ENCODE measurements at regions not wholly inside any gene's neighbourhood (a gene's known extent, or its start where the extent isn't known, plus 50 kb on each side); places are given as distances from the start of the nearest gene placed in this dataset.

DNA sequence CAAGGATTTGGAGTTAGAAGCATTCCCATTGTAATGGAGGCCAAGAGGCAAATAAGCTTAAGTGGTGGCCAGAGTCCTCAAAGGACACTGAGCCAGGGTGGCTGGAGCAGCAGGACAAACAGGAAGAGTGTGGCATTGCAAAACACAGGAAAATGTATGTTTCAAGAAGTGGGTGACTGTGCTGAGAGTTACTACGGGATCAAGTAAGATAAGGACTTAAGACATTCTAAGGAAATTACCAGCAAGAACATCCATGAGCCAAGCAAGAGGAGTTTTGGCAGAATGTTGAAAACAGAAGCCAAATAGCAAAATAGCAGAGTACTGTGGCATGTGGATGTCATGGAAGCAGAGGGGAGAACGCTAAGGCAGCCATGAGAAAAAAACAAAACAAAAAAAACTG, 104.2 kb downstream of the RAP2A start:
- no peak overlapping the region for H3K4me3 ChIP-seq (ENCODE audit: low read depth, low read length, poor library complexity, severe bottlenecking)
- H3K4me2 ChIP-seq (ENCODE audit: low read length): no peak overlapping the region
- H2AFZ ChIP-seq (ENCODE audit: low read length): no peak overlapping the region
- H3F3A ChIP-seq (ENCODE audit: insufficient read depth, low read length): no peaks in the 10 kb centered on the region
- H3K9ac ChIP-seq (ENCODE audit: low read length): no peak overlapping the region
- no peak for TF ChIP-seq EZH2 (IDR thresholded peaks at IDR 0.05; ENCODE audit: borderline replicate concordance, low read length)
- TF ChIP-seq, protein P1, sequence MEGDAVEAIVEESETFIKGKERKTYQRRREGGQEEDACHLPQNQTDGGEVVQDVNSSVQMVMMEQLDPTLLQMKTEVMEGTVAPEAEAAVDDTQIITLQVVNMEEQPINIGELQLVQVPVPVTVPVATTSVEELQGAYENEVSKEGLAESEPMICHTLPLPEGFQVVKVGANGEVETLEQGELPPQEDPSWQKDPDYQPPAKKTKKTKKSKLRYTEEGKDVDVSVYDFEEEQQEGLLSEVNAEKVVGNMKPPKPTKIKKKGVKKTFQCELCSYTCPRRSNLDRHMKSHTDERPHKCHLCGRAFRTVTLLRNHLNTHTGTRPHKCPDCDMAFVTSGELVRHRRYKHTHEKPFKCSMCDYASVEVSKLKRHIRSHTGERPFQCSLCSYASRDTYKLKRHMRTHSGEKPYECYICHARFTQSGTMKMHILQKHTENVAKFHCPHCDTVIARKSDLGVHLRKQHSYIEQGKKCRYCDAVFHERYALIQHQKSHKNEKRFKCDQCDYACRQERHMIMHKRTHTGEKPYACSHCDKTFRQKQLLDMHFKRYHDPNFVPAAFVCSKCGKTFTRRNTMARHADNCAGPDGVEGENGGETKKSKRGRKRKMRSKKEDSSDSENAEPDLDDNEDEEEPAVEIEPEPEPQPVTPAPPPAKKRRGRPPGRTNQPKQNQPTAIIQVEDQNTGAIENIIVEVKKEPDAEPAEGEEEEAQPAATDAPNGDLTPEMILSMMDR (IDR thresholded peaks at IDR 0.05; ENCODE audit: low read length): no peak
- no peak overlapping the region for H3K27ac ChIP-seq (ENCODE audit: low read depth, low read length, poor library complexity, severe bottlenecking)
- H4K20me1 ChIP-seq (ENCODE audit: insufficient read depth, low read length): no peaks in the 10 kb centered on the region
- no peaks in the 10 kb centered on the region for H3K9me2 ChIP-seq (ENCODE audit: low read depth, low read length)
- no peaks in the 10 kb centered on the region for H3K36me3 ChIP-seq (ENCODE audit: insufficient read depth, low read length)
- no peaks in the 10 kb centered on the region for H3K4me1 ChIP-seq (ENCODE audit: insufficient read depth, low read length, severe bottlenecking)
- H3K9me3 ChIP-seq (ENCODE audit: low read length): no peaks in the 10 kb centered on the region
- no peaks in the 10 kb centered on the region for H3K27me3 ChIP-seq (ENCODE audit: insufficient read depth, low read length)
- no peaks in the 10 kb centered on the region for H3K79me2 ChIP-seq (ENCODE audit: insufficient read depth, low read length)

DNA sequence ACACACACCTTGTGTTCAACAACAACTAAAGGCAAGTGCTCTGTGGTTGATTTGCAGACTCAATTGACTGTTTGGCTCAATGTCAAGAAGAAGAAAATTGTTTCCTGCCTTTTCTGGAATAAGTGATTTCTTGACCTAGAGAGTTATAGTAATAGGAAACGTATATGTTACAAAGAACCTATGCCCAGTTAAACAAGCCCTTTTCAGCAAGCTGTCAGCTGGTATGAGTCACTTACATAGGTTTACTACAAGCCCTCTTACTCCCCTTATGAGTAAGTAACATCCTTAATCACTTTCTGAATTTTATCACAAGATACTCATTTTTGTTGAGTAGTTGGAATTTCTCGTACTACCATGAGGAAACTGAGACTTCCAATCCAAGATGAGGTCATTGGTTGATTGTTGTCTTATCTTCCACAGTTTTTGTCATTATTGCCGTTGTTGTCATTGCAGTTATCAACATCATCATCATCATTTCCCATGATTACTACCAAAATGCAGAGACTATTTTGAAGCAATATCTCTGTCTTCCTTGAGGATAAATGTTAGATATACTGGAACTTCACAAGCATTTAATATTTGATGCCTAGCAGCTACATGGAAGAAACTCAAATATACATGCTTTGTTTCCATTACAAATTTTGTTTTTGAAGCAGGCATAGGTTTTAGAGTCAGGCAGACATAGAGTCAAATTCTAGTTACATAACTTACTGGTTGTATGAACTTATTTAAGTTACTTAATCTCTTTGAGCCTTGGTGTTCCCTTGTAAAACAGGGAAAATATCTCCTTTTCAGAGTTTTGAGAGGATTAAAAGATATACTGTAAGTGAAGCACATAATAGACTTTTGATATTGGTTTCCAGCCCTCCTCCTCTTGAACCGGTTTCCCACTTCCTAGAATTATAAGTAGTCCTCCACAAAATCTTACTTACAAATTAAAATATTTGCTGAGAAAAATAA, 106.0 kb downstream of the RAP2A start:
- Histone ChIP-seq H3K36me3 (ENCODE audit: insufficient read depth, low read length) (no peaks in the 10 kb centered on the region), H3K9me3 (ENCODE audit: low read length) (no peaks in the 10 kb centered on the region), H3K27ac (ENCODE audit: low read depth, low read length, poor library complexity, severe bottlenecking) (no peak overlapping the region), H3K9ac (ENCODE audit: low read length) (no peak overlapping the region), H3K27me3 (ENCODE audit: insufficient read depth, low read length) (no peaks in the 10 kb centered on the region), H2AFZ (ENCODE audit: low read length) (no peak overlapping the region), H3K4me3 (ENCODE audit: low read depth, low read length, poor library complexity, severe bottlenecking) (no peak overlapping the region), H3K4me1 (ENCODE audit: insufficient read depth, low read length, severe bottlenecking) (no peaks in the 10 kb centered on the region), H3F3A (ENCODE audit: insufficient read depth, low read length) (no peaks in the 10 kb centered on the region), H3K4me2 (ENCODE audit: low read length) (no peak overlapping the region), H4K20me1 (ENCODE audit: insufficient read depth, low read length) (no peaks in the 10 kb centered on the region), H3K79me2 (ENCODE audit: insufficient read depth, low read length) (no peaks in the 10 kb centered on the region), H3K9me2 (ENCODE audit: low read depth, low read length) (no peaks in the 10 kb centered on the region)
- TF ChIP-seq, protein P1 (IDR thresholded peaks at IDR 0.05; ENCODE audit: low read length): no peak
- no peak for TF ChIP-seq EZH2 (IDR thresholded peaks at IDR 0.05; ENCODE audit: borderline replicate concordance, low read length)

- H3K4me1 ChIP-seq (ENCODE audit: insufficient read depth, low read length, severe bottlenecking): no peaks in the 10 kb centered on the region
- H3K9me3 ChIP-seq (ENCODE audit: low read length): no peaks in the 10 kb centered on the region
- no peak overlapping the region for H3K9ac ChIP-seq (ENCODE audit: low read length)
- H4K20me1 ChIP-seq (ENCODE audit: insufficient read depth, low read length): no peaks in the 10 kb centered on the region
- H2AFZ ChIP-seq (ENCODE audit: low read length): no peak overlapping the region
- no peaks in the 10 kb centered on the region for H3K79me2 ChIP-seq (ENCODE audit: insufficient read depth, low read length)
- H3K4me3 ChIP-seq (ENCODE audit: low read depth, low read length, poor library complexity, severe bottlenecking): no peak overlapping the region
- H3K36me3 ChIP-seq (ENCODE audit: insufficient read depth, low read length): no peaks in the 10 kb centered on the region
- no peak overlapping the region for H3K4me2 ChIP-seq (ENCODE audit: low read length)
- H3K9me2 ChIP-seq (ENCODE audit: low read depth, low read length): no peaks in the 10 kb centered on the region
- H3K27ac ChIP-seq (ENCODE audit: low read depth, low read length, poor library complexity, severe bottlenecking): no peak overlapping the region
- TF ChIP-seq, protein P1 (IDR thresholded peaks at IDR 0.05; ENCODE audit: low read length): no peak
- no peak for TF ChIP-seq EZH2 (IDR thresholded peaks at IDR 0.05; ENCODE audit: borderline replicate concordance, low read length)
- H3F3A ChIP-seq (ENCODE audit: insufficient read depth, low read length): no peaks in the 10 kb centered on the region
- no peaks in the 10 kb centered on the region for H3K27me3 ChIP-seq (ENCODE audit: insufficient read depth, low read length)
Observed at GRCh38 chr13:97540696-97541095, 106.7 kb downstream of the RAP2A start.

Data from OCI-LY1 (cell line).